Stimulated activated CD4-positive, alpha-beta T cell treated with anti-CD3 and anti-CD28 coated beads, Interleukin-12 subunit alpha, Interleukin-12 subunit beta, amount 100 ng/mL, for 24 hours (primary cell): ENCODE measurements at regions not wholly inside any gene's neighbourhood (a gene's known extent, or its start where the extent isn't known, plus 50 kb on each side); places are given as distances from the start of the nearest gene placed in this dataset.

Experiments
- DNase-seq, 2 experiments: peaks; one replicate each; pipeline ENCODE4 v3.0.0-alpha.2; 2020; ENCODE audit warnings: low read depth in 2 of 2

- no peak for DNase-seq
Measured at GRCh38 chr7:130912082-130912861, 178.3 kb upstream of the KLF14 start.

GRCh38 chr7:130912862-130913638 lies 179.0 kb upstream of the KLF14 start:
- DNase-seq, result peak; percentile 70 to 74

GRCh38 chr7:130913639-130914553 lies 179.9 kb upstream of the KLF14 start:
- no peak for DNase-seq

- DNase-seq, result no peak
Measured at GRCh38 chr7:130914554-130915294, 180.7 kb upstream of the KLF14 start.

GRCh38 chr7:130917669-130918128 lies 183.7 kb upstream of the KLF14 start:
- DNase-seq, result no peak

GRCh38 chr7:130918129-130919052 lies 184.4 kb upstream of the KLF14 start:
- DNase-seq, result no peak

GRCh38 chr7:130919316-130920103 lies 185.5 kb upstream of the KLF14 start:
- no peak for DNase-seq

- DNase-seq, result no peak
Measured at GRCh38 chr7:130920122-130920521, 186.1 kb upstream of the KLF14 start.

GRCh38 chr7:130921391-130922180 lies 187.6 kb upstream of the KLF14 start:
- DNase-seq, result no peak

- no peak for DNase-seq
Measured at GRCh38 chr7:130922206-130923112, 188.5 kb upstream of the KLF14 start.

GRCh38 chr7:130923365-130923764 lies 189.4 kb upstream of the KLF14 start:
- DNase-seq, result no peak

- DNase-seq, result no peak
Measured at GRCh38 chr7:130923930-130924329, 189.9 kb upstream of the KLF14 start.

- no peak for DNase-seq
Measured at GRCh38 chr7:130925136-130925794, 191.3 kb upstream of the KLF14 start.

- no peak for DNase-seq
Measured at GRCh38 chr7:130926001-130926691, 192.1 kb upstream of the KLF14 start.

GRCh38 chr7:130927062-130927461 lies 193.1 kb upstream of the KLF14 start:
- no peak for DNase-seq

- DNase-seq, result no peak
Measured at GRCh38 chr7:130927564-130927963, 193.6 kb upstream of the KLF14 start.
